Fibroblast of skin of left biceps (primary cell): ENCODE measurements at regions not wholly inside any gene's neighbourhood (a gene's known extent, or its start where the extent isn't known, plus 50 kb on each side); places are given as distances from the start of the nearest gene placed in this dataset.
"Not testable (repeated sequence)": the region's sequence is repeated elsewhere in the genome, so short reads cannot be mapped to it uniquely, and the experiment has no call there.

ENCODE experiments used
- DNase-seq, 2 experiments: peaks; one replicate each; pipeline ENCODE4 v3.0.0-alpha.2; 2013; ENCODE audit warnings: low read depth in 2 of 2

DNA sequence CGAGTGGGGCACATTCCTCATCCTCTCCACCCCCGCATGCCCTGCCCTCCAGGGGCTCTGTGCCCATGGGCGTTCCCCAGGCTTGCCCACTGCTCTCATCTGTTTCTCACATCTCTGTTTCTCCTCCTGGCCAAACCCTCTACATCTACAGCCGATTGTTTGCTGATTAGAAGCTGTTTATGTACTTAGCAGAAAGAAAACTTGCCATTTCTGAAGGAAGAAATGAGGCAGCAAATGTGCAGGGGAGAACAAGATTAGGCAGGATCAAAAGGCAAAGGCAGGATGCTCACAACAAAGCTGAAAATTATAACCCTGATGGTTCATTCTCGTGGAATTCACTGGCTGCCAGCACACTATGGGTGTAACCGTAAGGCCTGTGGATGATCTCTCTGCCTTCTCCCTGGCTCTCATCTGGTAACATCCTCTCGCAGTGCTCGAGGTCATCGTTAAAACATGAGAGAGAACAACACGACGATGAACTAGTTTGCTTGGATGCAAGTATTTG lies 111.6 kb upstream of the KLF14 start:
- peak; percentile 59 to 61 for DNase-seq

DNA sequence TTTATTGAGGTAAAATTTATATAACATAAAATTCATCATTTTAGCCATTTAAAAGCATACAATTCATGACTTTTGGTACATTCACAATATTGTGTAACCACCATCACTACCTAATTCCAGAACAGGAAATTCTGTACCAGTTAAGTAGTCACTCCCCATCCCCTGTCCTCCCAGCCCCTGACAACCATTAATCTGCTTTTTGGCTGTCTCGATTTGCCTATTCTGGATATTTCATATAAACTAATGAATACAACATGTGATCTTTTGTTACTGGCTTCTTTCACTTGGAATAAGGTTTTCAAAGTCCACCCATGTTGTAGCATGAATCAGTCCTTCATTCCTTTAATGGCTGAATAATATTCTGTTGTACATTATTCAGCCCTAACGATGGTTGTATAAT lies 115.6 kb upstream of the KLF14 start:
- no peak for DNase-seq

DNA sequence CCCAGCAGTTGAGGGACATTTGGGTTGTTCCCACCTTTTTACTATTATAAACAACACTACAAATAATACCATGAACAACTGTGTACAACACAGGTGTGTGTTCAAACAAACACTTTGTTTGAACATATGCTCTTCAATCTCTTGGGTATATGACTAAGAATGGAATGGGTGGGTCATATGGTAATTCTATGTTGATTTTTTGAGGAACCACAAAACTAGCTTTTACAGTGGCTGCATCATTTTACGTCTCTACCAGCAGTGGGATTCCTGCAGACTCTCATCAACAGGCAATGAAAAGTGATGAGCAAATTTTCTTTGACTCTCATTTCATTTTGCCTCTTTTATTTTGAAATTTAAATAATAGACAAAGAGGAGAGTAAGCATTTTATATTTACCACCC lies 116.9 kb upstream of the KLF14 start:
- no peak for DNase-seq

DNA sequence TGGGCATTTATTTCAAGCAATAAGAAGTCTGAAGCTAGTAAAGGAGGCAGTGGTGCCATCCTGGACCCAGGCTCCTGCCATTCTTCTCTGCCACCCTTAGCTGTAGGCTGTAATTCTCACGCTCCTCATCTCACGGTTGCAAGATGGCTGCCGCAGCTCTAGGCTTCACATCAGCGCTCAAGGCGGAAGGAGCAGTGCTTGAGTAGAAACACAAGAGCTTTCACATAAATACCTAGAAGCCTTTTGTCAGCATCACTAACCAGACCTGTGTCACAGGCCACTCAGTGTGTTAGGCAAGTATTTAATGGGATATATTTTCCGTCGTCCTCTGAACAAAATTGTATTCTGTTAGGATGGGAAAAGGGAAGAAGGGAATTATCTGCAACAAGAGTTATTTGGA lies 118.9 kb upstream of the KLF14 start:
- no peak for DNase-seq

DNA sequence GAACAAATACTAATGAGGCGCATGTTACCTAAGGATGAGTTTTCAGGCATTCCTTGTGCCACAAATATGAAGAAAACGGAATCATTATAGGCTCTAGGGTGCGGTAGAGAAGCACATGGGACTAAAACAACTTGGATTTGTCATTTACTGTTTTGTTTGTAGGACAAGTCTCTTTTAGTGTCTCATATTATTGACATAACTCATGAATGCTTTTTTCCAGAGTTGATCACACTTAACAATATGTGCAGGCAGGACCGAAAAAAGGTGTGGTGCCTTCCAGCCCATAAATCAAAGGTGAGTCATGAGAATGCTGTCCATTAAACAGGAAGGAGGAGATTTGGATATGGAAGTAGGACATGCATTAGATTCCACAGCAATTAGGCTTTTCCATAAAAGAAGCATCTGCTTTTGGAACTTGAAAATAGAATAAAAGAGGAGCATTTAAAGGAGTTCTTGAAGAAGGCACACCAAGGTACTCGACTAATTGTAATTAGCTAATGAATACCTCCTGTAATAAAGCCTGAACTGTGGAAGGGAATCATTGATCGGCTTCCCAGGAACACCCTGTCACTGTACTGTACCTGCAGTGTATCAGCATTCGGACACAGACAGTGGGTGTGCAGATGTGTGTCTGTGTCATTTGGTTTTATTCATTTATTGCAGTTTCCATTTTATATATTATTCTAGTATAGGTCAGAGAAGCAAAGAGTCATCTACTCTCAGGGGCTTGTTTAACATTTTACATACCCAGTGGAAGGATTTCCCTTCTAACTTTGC lies 119.7 kb upstream of the KLF14 start:
- DNase-seq = peak; percentile 62 to 67

DNA sequence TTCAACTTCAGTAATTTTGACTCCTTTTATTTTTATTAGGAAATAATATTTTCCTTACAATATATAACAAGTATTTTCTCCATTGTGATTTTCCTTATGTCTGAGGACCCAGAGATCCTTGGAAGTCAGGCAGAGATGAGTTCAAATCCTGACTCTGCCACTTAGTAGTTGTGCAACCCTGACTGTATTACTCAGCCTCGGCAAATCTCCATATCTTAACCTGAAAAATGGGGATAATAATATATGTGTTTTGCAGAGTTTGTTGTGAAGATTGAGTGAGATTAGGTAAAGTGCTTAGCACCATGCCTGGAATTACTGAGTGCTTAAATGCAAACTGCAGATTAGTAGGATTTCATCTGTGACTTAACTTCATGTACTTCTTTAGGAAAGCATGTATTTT lies 120.5 kb upstream of the KLF14 start:
- DNase-seq = no peak

DNA sequence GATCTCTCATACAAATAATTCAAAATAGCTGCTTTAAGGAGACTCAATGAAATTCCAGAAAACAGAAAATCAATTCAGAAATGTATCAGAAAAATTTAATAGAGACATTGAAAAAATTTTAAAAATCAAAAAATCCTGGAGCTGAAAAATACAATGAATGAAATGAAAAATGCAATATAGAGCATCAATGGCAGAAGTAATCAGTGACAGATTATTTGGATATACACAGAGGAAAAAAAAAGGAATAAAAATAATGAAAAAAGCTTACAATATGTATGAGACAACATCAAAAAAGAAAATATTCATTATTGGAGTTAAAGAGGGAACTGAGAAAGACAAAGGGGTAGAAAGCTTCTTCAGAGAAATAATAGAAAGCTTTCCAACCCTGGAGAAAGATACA lies 122.9 kb upstream of the KLF14 start:
- DNase-seq = no peak

DNA sequence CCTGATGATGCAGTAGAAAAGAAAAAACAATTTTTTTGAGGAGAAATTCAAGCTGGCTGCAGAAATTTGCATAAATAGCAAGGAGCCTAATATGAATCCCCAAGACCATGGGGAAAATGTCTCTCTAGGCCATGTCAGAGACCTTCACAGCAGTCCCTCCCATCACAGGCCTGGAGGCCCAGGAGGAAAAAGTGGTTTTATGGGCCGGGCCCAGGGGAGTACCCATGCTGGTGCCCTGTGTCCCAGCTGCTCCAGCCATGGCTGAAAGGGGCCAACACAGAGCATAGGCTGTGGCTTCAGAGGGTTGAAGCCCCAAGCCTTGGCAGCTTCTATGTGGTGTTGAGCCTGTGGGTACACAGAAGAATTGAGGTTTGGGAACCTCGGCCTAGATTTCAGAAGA lies 126.8 kb upstream of the KLF14 start:
- not testable (repeated sequence) for DNase-seq

DNA sequence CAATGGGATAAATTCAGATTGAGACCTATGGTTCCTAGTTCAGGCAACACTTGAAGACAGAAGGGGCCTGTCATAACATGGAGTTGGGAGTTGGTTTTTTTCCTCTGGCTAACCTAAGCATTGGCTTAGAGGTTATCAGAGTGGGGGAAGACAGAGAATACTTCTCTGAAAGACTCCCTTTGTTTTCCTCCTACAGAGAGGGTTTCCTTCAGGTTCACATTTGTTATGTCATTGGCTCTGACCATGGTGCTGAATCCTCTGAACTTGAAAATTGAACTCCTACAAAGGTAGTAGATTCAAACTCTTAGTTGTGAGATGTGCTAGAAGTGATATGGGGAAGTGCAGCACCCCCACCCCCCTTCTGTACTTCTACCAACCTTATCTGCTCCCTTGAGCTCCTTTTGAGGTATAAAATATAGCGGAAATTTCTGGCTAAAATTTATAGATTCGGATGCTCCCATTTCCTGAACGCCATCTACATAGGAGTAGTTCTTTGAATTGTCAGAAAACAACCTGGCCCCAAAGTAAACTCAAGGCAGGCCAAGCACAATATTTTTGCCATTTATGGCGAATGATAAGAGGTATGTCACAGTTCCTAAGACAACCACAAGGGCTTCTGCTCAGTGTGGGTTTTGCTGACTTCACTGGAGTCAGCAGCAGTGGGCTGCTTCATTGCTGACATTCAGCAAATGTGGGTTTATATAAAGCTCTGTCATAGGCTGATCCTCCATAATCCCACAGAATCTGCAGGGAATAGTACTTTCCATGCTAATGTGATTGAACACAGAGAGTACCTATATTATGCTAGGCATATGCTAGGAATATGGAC lies 131.6 kb upstream of the KLF14 start:
- no peak for DNase-seq

DNA sequence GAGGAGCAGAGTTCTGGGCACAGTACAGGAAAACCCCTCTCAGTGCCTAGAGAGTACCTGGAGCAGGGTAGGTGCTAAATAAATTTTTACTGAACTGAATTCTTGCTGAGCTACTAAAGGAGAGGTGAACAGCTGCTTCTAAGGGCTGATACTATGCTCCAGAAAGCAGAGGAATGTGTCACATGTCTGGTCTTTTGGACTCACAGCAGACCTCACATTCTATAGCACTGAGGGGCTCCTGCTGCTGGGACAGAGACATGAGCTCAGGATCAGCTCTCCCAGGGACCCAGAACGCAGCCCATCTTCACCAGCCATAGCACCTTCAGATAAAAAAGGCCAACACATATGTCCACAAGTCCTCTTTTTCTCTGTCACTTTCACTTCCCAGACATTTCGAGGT lies 133.0 kb upstream of the KLF14 start:
- DNase-seq = no peak

DNA sequence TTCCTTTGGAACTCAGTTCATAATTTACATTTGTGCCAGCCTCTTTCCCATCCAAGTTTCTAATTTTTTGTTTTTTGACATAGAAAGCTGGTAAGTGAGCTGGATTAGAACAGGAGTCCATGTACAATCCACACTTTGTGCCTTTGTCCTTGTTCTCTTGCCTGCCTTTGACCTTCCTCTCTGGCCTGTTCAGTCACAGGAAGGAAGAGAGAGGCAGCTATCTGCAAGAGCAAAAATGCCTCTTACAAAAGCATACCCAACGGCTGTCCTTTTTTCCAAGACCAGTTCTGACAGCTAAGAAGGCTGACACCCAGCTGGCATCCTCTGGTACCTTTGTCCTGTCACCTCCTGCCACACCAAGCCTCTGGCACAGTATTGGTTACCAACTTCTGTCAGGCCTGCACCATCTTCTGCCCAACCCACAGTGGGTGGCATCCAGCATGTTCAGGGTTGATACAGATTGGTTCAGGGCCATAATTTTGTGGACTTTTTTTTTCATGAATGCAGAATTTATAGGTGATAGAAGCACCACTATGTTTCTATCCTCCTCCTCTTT lies 133.7 kb upstream of the KLF14 start:
- no peak for DNase-seq

DNA sequence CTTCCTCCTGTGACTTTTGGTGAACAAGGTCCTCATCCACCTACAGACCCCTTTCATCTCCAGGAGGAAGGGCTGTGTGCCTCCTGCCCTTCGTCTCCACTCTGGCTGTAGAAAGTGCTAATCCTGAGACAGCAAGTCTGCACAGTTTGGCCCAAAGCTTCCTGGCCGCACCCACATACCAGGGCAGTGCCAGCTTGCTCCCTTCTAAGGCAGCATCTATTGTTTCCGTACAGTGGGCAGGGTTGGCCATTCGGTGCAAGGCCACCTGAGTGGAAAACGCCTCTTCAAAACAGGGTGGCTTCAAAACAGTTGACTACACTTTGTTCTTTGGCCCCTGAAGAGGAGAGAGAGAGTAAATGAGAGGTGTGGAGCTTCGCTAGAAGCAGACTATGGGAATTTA lies 134.1 kb upstream of the KLF14 start:
- no peak for DNase-seq

DNA sequence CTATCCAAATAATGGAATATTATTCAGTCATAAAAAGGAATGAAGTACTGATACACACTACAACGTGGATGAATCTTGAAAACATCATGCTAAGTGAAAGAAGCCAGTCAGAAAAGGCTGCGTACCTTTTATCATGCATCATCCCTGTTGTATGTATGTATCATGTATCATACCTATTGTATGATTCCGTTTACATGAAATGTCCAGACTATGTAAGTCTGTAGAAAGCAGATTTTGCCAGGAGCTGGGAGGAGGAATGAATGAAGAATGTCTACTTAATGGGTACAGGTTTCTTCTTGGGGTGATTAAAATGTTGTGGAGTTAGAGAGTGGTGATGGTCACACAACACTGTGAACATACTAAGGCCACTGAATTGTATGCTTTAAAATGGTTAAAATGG lies 135.9 kb upstream of the KLF14 start:
- DNase-seq = no peak

DNA sequence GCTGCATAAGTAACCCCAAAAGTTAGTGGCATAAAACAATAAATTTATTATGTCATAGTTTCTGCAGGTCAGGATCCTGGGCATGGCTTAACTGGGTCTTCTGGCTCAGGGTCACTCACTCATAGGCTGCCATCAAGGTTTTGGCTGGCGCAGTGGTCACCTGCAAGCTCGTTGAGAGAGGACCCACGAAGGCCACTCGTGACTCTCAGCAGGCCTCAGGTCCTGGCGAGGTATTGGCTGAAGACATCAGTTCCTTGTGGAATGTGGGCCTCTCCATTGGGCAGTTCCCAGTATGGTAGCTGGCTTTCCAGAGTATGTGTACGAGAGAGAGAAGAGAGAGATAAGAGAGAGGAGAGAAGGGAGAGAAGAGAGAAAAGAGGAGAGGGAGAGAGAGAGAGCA lies 138.3 kb upstream of the KLF14 start:
- no peak for DNase-seq

DNA sequence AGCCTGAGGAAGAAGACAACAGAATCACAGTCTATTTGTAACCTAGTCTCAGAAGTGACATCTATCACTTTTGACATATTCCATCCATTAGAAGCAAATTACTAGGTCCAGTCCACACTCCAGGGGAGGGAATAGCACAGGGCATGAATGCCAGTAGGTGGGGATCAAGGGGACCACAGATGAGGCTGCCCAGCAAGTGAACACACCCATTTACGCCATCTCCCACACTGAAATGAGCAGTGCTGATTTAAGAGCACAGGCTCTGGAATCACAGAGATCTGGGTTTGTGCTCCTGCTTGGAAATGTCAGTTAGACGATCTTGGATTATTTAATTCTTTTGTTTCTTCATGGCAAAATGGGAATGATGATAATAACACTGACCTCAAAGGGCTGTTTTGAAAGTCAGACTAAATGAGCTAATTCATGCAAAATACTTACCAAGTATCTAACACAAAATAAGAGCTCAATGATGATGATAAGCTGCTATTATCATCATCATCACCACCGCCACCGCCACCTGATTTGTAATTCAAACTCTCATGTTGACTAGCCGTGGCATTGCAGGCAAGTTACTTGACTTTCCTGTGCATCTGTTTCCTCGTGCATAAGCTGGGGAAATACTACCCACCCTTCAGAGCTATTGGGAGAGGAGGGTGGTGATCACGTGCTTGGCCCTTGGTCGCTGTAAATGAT lies 138.9 kb upstream of the KLF14 start:
- DNase-seq = no peak

DNA sequence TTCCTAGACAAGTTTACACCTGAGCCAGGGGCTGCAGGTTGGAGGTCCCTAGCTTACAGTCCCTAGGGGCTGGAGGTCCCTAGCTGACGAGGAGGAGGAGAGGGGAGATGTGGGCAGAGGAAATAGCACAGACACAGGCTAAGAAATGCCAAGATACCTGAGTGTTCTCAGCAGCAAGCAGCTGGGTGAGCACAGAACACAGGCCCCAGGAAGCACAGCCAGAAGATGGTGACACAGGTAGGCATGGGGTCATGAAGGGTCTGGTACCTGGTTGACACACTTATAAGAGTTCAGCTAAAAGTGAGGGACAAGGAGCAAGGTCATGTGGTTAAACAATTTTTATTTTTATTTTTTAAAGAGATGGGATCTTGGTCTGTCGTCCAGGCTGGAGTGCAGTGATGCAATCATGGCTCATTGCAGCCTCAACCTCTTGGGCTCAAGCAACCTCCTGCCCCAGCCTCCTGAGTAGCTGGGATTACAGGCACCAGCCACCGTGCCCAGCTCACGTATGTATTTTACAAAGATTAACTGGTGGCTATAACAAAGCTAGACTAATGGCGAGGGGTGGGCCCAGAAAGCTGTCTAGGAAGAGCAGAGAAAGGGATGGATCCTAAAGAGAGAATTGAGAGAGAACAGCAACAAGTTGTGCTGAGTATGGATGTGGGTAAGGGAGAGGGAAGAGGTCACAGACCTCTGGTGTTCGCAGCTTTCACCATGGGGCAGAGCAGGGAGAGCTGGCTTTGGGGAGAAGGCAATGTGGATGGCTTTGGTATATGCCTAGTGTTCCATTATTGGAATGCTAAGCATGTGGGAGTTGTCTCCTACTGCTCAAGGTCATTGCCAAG lies 140.3 kb upstream of the KLF14 start:
- no peak for DNase-seq

DNA sequence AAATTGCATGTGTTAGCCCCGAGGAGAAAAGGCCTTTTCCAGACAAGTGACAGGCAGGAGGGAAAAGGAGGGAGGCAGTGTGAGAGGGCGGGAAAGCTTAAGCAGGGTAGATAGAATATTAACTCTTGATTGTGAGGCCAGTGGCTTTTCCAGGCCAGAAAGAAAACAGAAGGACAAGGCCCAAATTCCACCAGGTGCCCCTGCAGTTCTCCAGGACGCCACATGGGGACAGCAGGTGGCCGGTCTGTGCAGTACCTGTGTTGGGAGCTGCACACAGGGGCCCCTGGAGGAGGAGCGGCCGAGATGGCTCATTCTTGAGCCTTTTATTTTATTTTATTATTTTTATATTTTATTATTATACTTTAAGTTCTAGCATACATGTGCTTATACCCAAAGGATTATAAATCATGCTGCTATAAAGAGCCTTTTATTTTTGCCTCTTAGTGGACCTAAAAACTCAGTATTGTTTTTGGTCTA lies 141.3 kb upstream of the KLF14 start:
- DNase-seq = no peak

DNA sequence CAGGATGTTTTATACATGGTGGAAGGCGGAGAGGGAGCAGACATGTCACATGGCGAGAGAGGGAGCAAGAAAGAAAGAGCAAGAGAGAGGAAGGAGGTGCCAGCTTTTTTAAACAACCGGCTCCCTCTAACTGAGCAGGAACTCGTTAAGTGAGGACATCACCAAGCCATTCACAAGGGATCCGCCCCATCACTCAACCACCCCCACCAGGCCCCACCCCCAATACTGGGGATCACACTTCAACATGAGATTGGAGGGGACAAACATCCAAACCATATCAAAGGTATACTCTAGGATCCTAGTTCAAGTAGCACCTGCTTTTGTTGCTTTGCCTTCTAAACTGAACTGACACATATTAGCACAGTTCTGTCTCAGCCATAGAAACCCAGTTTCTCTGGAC lies 141.9 kb upstream of the KLF14 start:
- DNase-seq = no peak

DNA sequence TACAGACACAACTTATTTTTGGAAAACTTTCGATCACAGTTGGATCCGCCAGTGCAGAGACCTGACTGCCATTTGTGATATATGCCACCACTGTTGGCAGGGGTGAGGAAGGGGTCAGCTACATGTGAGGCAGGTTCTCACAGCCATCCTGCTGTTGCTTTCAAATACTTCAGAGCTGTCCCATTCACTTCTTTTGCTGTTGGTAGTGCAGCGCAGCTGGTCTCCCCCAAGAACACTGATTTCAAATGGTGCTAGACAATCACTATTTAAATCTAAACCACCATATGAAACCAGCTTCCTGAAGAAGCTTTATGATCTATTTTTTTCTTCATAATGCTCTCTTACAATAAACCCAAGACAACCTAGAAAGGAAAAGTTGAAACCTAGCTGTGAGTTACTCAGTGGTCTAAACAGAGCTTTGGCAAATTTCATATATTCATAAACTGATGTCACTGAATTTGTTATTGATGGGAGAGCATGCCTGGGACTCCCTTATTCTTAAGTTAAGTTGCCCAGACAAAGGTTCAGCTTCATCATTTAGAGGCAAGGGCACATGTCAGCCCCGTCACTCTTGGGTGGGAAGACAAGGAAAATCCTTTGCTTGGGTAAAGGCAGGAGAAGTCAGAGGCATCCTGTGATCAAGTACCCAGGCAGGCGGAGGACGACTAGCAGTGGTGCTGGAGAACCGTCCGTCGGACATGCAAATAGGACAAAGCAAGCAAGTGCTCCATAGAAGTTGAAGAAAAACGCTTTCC lies 143.4 kb upstream of the KLF14 start:
- no peak for DNase-seq

DNA sequence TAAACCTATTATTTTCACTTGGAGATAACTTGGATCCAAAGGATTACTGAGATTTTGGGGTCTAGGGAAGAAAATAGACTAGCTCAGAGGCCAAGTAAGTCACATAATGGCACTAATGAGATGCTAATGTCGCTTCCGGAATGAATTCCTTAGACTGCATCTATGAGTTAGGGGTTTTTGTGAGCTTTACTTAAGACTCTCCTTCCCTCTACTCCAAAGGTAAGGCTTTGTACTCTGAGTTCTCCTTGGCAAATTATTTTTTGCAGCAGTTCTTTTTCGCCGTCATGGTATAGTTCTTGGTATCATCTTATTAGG lies 143.9 kb upstream of the KLF14 start:
- no peak for DNase-seq

DNA sequence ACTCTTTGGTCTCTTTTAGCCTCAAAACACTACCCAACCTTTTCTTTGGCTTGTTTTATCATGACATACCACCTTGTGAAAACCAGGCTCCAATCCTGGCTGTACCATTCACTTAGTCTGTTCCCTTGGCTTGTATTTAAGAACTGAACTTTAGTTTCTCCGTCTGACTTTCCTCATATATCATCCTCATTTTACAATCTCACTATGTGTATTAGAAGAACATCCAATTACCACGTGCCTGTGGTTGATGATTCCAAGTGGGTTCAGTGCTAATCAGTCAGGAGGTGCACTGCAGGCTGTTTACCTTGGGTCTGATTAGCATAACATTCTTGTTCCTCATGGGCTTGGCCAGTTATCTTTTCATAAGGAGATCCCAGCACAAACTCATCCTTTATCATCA lies 144.8 kb upstream of the KLF14 start:
- no peak for DNase-seq
